Prostate gland (tissue), 2 donors: ENCODE measurements at regions not wholly inside any gene's neighbourhood (a gene's known extent, or its start where the extent isn't known, plus 50 kb on each side); places are given as distances from the start of the nearest gene placed in this dataset.

ENCODE experiments used
- DNase-seq: peaks from one replicate; pipeline ENCODE4 v3.0.0-alpha.2; 2019; ENCODE audit warnings: low spot score
- H3K27ac ChIP-seq, 2 donors: fragments of 200-600 bp; sonication (generic); 2 replicates each; pipeline ENCODE4 v1.5.1; 2017 to 2019
- H3K27me3 ChIP-seq: fragments of 200-600 bp; sonication (generic); replicated peaks from 2 replicates; pipeline ENCODE4 v1.5.1; 2019; ENCODE audit not compliant: insufficient read depth
- H3K36me3 ChIP-seq, 2 donors: fragments of 200-600 bp; sonication (generic); 1 replicate in 1 of 2; 2 replicates in 1 of 2; pipeline versions ENCODE4 v1.5.1 to v1.8.1; 2017 to 2019
- H3K4me1 ChIP-seq: fragments of 200-600 bp; sonication (generic); replicated peaks from 2 replicates; pipeline ENCODE4 v1.5.1; 2019
- H3K4me3 ChIP-seq, 2 donors: fragments of 200-600 bp; sonication (generic); 2 replicates each; pipeline ENCODE4 v1.5.1; 2017 to 2019
- H3K9me3 ChIP-seq: fragments of 200-600 bp; sonication (generic); 2 replicates; pipeline ENCODE4 v1.5.1; 2017
- POLR2A ChIP-seq: fragments of 450-650 bp; IDR thresholded peaks from one replicate; pipeline ENCODE4 v1.6.1; 2016; ENCODE audit warnings: antibody characterized with exemption, mild to moderate bottlenecking
- POLR2AphosphoS5 ChIP-seq: sonication (generic); formaldehyde crosslinking; IDR thresholded peaks from one replicate; pipeline ENCODE4 v1.6.1; 2017; ENCODE audit warnings: antibody characterized with exemption
- WGBS: methylation state at CpG from one replicate; pipeline ENCODE4 v1.1.5; 2018; 5-methylcytosine and 5-hydroxymethylcytosine counted together
- intact Hi-C: fragments of 100-400 bp; cut with DNase I; formaldehyde crosslinking; loops from one replicate; pipeline ENCODE4 v1.14.2; 2022
- TF ChIP-seq, protein P1 (sequence below), 4 experiments: fragments of 200-600 bp in 2 of 4; fragments of 450-650 bp in 2 of 4; sonication (generic) in 2 of 4; IDR thresholded peaks; 1 replicate in 3 of 4; 2 replicates in 1 of 4; pipeline ENCODE4 v1.5.1; 2016 to 2019; ENCODE audit warnings: antibody characterized with exemption in 4 of 4, mild to moderate bottlenecking in 2 of 4, moderate library complexity in 2 of 4

DNA sequence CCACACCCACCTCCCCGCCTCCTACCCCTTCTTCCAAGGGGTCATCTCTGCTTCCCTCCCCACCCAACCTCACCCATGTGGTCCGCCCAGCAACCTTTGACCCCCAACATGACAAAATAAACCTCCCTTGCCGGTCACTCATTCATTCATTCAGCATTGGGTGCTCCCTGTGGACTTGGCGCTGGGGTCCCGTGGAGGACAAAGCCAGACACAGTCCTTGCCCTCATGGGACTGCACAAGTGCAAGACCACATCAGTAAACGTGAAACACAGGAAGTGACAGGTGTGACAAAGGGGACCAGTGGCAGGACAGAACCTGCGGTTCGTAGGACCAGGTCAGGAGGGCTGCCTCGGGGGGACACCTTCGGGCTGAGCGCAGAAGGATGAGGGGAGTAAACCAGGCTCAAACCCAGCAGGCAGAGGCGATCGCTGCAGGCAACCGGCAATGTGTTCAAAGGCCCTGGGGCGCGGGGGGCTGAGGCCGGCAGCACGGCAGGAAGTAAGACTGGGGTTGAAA is 185.4 kb downstream of the SEC14L1 start:
- Histone ChIP-seq H3K4me3 (no peak overlapping the region), H3K4me1 (peaks cover 25% of the 10 kb centered on the region), H3K36me3 (no peaks in the 10 kb centered on the region), H3K27me3 (no peaks in the 10 kb centered on the region), H3K9me3 (no peaks in the 10 kb centered on the region), H3K27ac (peak overlapping the region in 1 of 2 donors; percentile 94)
- intact Hi-C loops, result no loop called here
- TF ChIP-seq, protein P1, sequence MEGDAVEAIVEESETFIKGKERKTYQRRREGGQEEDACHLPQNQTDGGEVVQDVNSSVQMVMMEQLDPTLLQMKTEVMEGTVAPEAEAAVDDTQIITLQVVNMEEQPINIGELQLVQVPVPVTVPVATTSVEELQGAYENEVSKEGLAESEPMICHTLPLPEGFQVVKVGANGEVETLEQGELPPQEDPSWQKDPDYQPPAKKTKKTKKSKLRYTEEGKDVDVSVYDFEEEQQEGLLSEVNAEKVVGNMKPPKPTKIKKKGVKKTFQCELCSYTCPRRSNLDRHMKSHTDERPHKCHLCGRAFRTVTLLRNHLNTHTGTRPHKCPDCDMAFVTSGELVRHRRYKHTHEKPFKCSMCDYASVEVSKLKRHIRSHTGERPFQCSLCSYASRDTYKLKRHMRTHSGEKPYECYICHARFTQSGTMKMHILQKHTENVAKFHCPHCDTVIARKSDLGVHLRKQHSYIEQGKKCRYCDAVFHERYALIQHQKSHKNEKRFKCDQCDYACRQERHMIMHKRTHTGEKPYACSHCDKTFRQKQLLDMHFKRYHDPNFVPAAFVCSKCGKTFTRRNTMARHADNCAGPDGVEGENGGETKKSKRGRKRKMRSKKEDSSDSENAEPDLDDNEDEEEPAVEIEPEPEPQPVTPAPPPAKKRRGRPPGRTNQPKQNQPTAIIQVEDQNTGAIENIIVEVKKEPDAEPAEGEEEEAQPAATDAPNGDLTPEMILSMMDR (IDR thresholded peaks at IDR 0.05), result no peak
- no peak for TF ChIP-seq POLR2A
- TF ChIP-seq POLR2AphosphoS5, result no peak
- no peak for DNase-seq
- WGBS, result 87% methylated on average over 18 of the region's 18 CpGs

DNA sequence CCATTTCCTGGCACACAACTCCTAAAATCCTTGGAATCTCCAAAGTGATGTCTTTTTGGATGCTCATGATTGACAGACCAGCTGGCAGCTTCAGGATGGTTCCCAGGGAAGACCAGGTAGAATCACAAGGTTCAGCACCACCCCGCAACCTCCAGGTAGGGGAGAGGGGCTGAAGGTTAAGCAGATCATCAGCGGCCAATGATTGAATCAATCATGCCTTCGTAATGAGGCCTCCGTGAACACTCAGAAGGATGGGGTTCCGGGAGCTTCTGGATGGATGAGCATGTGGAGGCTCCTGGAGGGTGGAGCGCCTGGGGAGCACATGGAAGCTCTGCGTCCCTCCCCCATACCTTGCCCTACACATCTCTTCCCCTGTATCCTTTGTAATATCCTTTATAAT is 185.9 kb downstream of the SEC14L1 start:
- TF ChIP-seq POLR2A, result no peak
- no peak for TF ChIP-seq POLR2AphosphoS5
- TF ChIP-seq, protein P1 (IDR thresholded peaks at IDR 0.05), result no peak

DNA sequence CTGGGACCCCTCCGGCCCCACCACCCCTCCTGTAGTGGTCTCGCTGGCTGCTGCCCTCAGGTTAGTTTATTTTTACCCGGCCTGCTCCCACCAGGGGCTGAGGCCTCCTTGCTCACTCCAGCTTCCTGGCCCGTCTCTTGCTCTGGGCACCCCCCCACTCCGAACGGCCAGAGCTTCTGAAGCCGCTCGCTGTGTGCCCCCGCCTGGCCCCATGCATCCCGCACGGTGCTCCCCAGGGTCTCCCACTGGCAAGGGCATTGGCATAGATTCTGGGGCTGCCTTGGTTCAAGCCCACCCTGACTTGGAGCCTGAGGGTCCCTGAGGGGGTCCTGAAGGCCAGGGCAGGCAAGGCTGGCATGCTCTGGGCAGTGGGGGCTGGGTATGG is 186.4 kb downstream of the SEC14L1 start:
- H3K4me3 ChIP-seq, result no peak overlapping the region
- intact Hi-C loops, result no loop called here
- H3K36me3 ChIP-seq, result no peaks in the 10 kb centered on the region
- WGBS, result 85% methylated on average over 11 of the region's 11 CpGs
- no peaks in the 10 kb centered on the region for H3K9me3 ChIP-seq
- no peaks in the 10 kb centered on the region for H3K27me3 ChIP-seq
- H3K4me1 ChIP-seq, result peaks cover 19% of the 10 kb centered on the region
- TF ChIP-seq, protein P1 (IDR thresholded peaks at IDR 0.05), result no peak
- no peak for TF ChIP-seq POLR2AphosphoS5
- no peak for TF ChIP-seq POLR2A
- H3K27ac ChIP-seq, result peak overlapping the region in 1 of 2 donors; percentile 9
- DNase-seq, result no peak

More for the DNA sequence above, 185.9 kb downstream of the SEC14L1 start:
- Histone ChIP-seq H3K9me3 (no peaks in the 10 kb centered on the region), H3K27ac (no peak overlapping the region), H3K36me3 (no peaks in the 10 kb centered on the region), H3K4me3 (no peak overlapping the region), H3K4me1 (peaks cover 24% of the 10 kb centered on the region), H3K27me3 (no peaks in the 10 kb centered on the region)
- 95% methylated on average over 7 of the region's 7 CpGs for WGBS
- intact Hi-C loops, result no loop called here
- no peak for DNase-seq

DNA sequence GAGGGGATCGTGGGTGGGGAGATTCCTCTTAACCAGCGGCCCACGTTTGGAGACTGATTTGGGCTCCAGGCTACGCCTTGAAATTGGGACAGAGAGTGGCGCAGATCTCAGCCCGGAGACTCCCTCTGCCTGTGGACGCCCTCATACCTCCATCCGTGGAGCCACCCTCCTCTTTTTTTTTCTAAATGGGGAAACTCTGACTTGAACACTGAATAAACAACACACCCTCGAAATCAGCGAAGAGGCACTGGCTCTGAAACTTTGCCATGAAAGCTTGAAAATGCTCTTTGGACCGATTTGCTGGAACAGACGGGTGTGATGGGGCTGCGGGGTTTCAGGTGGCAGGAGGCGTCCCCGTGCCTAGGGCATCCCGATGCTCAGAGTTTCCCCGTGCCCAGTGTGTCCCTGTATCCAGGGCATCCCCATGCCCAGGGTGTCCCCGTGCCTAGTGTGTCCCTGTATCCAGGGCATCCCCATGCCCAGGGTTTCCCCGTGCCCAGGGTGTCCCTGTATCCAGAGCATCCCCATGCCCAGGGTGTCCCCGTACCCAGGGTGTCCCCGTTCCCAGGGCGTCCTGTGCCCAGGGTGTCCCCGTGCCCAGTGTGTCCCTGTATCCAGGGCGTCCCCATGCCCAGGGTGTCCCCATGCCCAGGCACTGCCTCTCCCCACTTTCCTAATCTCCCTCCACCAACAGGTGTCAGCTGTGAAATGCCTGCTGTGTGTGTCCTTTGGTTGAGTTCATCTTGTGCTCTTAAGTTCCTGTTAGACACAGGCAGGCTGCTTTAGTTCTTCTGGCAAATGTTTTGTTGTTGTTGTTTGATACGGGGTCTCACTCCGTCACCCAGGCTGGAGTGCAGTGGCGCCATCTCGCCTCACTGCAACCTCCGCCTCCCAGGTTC is 187.0 kb downstream of the SEC14L1 start:
- DNase-seq, result no peak
- H3K9me3 ChIP-seq, result no peaks in the 10 kb centered on the region
- H3K27ac ChIP-seq, result peak overlapping the region in 1 of 2 donors; percentile 9
- H3K27me3 ChIP-seq, result no peaks in the 10 kb centered on the region
- no peaks in the 10 kb centered on the region for H3K36me3 ChIP-seq
- TF ChIP-seq POLR2A, result no peak
- TF ChIP-seq POLR2AphosphoS5, result no peak
- TF ChIP-seq, protein P1 (IDR thresholded peaks at IDR 0.05), result no peak
- 74% methylated on average over 29 of the region's 29 CpGs for WGBS
- H3K4me3 ChIP-seq, result no peak overlapping the region
- H3K4me1 ChIP-seq, result peaks cover 12% of the 10 kb centered on the region
- intact Hi-C loops, result no loop called here
